ENCODE measurements at regions not wholly inside any gene's neighbourhood (a gene's known extent, or its start where the extent isn't known, plus 50 kb on each side); places are given as distances from the start of the nearest gene placed in this dataset.

DNA sequence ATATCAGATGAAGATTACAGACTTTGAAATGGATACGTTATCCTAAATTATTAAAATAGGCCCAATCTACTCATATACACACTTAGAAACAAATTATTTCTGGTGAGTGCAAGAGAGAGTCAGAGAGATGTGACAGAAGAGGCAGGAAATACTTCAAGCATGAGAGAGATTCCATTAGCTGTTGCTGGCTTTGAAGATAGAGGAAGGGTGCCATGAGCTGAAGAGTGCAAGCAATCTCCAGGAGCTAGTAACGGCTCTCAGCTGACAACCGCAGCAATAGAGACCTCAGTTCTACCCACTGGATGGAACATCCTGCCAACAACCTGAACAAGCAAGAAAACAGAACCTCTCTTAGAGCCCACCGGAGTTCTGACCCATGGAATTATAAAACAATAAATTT is 270.7 kb upstream of the SLITRK3 start:
- no peaks in the 10 kb centered on the region for H3K9me3 ChIP-seq
- WGBS = 81% methylated on average over 4 of the region's 4 CpGs
- no peaks in the 10 kb centered on the region for H3K4me1 ChIP-seq (replicated peaks)
- H3K27me3 ChIP-seq (replicated peaks; ENCODE audit: insufficient read depth) = no peaks in the 10 kb centered on the region
- TF ChIP-seq POLR2AphosphoS5 (IDR thresholded peaks at IDR 0.05) (no peak), POLR2A (IDR thresholded peaks at IDR 0.05) (no peak)
- TF ChIP-seq, protein P1, sequence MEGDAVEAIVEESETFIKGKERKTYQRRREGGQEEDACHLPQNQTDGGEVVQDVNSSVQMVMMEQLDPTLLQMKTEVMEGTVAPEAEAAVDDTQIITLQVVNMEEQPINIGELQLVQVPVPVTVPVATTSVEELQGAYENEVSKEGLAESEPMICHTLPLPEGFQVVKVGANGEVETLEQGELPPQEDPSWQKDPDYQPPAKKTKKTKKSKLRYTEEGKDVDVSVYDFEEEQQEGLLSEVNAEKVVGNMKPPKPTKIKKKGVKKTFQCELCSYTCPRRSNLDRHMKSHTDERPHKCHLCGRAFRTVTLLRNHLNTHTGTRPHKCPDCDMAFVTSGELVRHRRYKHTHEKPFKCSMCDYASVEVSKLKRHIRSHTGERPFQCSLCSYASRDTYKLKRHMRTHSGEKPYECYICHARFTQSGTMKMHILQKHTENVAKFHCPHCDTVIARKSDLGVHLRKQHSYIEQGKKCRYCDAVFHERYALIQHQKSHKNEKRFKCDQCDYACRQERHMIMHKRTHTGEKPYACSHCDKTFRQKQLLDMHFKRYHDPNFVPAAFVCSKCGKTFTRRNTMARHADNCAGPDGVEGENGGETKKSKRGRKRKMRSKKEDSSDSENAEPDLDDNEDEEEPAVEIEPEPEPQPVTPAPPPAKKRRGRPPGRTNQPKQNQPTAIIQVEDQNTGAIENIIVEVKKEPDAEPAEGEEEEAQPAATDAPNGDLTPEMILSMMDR (IDR thresholded peaks at IDR 0.05) = no peak
- no peak for DNase-seq (ENCODE audit: low spot score)
- no peak overlapping the region for H3K27ac ChIP-seq
- H3K36me3 ChIP-seq = no peaks in the 10 kb centered on the region
- intact Hi-C loops (cut with DNase I) = loop anchor here (10.0 kb wide), 1 partner anchor 112 kb away; no protein-coding TSS in a partner anchor
- no peak overlapping the region for H3K4me3 ChIP-seq

DNA sequence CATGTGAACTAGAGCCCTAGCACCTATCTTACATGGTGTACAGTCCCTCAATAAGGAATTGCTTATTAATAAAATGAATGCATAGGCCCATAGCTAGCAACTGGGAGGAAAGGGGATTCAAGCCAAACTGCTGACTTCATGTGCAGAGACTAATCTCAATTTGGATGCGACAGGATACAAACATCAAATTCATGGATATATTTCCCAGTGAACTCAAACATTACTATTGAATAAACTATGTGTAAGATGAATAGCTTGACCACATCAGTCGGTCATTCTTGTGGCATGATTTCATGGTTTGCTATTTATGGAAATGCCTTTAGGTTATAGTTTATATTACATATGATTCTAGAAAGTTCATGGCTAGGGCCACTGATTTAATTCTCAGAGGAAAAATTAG is 268.6 kb upstream of the SLITRK3 start:
- intact Hi-C loops (cut with DNase I) = loop anchor here (10.0 kb wide), 1 partner anchor 110 kb away; no protein-coding TSS in a partner anchor
- no peak for DNase-seq (ENCODE audit: low spot score)
- Histone ChIP-seq H3K36me3 (no peaks in the 10 kb centered on the region), H3K27me3 (replicated peaks; ENCODE audit: insufficient read depth) (no peaks in the 10 kb centered on the region), H3K4me3 (no peak overlapping the region), H3K9me3 (no peaks in the 10 kb centered on the region), H3K27ac (no peak overlapping the region), H3K4me1 (replicated peaks) (no peaks in the 10 kb centered on the region)
- TF ChIP-seq, protein P1 (IDR thresholded peaks at IDR 0.05) = no peak
- TF ChIP-seq POLR2A (IDR thresholded peaks at IDR 0.05) = no peak
- no peak for TF ChIP-seq POLR2AphosphoS5 (IDR thresholded peaks at IDR 0.05)
- 97% methylated on average over 2 of the region's 2 CpGs for WGBS

DNA sequence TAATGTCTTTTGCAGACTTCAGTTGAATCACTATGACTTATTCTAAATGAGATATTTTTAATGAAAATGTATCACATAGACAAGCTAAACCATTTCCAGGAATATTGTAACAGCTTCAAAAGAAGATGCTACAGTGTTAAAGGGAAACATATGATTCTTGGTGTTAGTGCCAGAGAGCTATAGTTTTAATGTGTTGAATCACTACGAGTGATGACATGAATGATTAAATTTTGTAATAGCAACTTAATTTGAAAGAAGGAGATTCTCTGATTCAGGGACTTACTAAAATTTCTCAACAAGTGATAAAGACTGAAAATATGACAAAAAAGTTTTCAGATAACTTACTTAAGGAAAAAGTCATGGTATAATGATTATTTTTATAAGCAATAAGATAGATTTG is 267.3 kb upstream of the SLITRK3 start:
- intact Hi-C loops (cut with DNase I) = loop anchor here (10.0 kb wide), 1 partner anchor 109 kb away; no protein-coding TSS in a partner anchor
- no peak for DNase-seq (ENCODE audit: low spot score)
- Histone ChIP-seq H3K27me3 (replicated peaks; ENCODE audit: insufficient read depth) (no peaks in the 10 kb centered on the region), H3K4me3 (no peak overlapping the region), H3K4me1 (replicated peaks) (no peaks in the 10 kb centered on the region), H3K9me3 (no peaks in the 10 kb centered on the region), H3K36me3 (no peaks in the 10 kb centered on the region), H3K27ac (no peak overlapping the region)
- 72% methylated on average over 1 of the region's 1 CpG for WGBS
- TF ChIP-seq POLR2AphosphoS5 (IDR thresholded peaks at IDR 0.05) (no peak), POLR2A (IDR thresholded peaks at IDR 0.05) (no peak)
- TF ChIP-seq, protein P1 (IDR thresholded peaks at IDR 0.05) = no peak

DNA sequence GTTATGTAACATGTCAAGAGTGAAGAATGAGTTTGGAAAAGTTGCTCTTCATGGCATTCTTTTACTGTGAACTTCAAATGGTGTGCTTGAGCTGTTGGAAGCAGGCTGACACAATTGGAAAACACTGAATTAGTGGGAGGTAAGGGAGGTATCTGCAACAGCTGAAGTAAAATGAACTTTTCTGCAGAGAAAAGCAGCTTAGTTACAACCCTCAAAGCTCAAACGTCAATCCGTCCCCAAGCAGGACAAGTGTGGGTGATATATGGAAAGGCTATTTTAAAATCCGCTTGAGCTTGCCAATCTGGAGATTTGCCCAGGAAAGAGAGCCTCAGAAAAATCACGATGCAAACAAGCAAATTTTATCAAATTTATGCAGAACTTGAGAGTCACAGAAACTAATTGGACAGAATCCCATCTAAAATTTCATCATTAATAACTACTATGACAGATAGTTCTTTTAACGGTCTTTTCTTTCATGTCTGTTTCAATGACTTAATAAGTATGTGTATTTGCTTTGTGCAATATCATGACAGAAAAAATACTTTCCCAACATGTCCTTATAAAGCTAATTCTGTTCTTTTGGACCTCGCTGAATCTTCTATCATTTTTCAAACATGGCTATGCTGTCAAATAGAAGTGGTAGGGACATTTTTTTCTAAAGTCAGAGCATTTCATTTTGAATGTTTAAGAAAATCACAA is 266.6 kb upstream of the SLITRK3 start:
- Histone ChIP-seq H3K27ac (no peak overlapping the region), H3K9me3 (no peaks in the 10 kb centered on the region), H3K4me3 (no peak overlapping the region), H3K27me3 (replicated peaks; ENCODE audit: insufficient read depth) (no peaks in the 10 kb centered on the region), H3K36me3 (no peaks in the 10 kb centered on the region), H3K4me1 (replicated peaks) (no peaks in the 10 kb centered on the region)
- no peak for DNase-seq (ENCODE audit: low spot score)
- intact Hi-C loops (cut with DNase I) = loop anchor here (10.0 kb wide), 1 partner anchor 108 kb away; no protein-coding TSS in a partner anchor
- WGBS = 23% methylated on average over 6 of the region's 6 CpGs
- no peak for TF ChIP-seq POLR2A (IDR thresholded peaks at IDR 0.05)
- no peak for TF ChIP-seq POLR2AphosphoS5 (IDR thresholded peaks at IDR 0.05)
- TF ChIP-seq, protein P1 (IDR thresholded peaks at IDR 0.05) = no peak

All from prostate gland (tissue), 2 donors.